Pancreas (tissue), 10 donors: ENCODE measurements at regions not wholly inside any gene's neighbourhood (a gene's known extent, or its start where the extent isn't known, plus 50 kb on each side); places are given as distances from the start of the nearest gene placed in this dataset.

Source experiments
- ATAC-seq, 4 donors: fragments of 200-7000 bp; cut with Tn5 transposase; one replicate each; pipeline versions ENCODE4 v1.8.0 to v1.9.1; 2020; ENCODE audit warnings: mild to moderate bottlenecking in 4 of 4, moderate library complexity in 4 of 4
- DNase-seq, 6 donors: peaks; one replicate each; pipeline ENCODE4 v3.0.0-alpha.2; 2020
- FAIRE-seq: peaks from 2 replicates; lab custom pipeline; 2012; peaks lifted over from hg19 to GRCh38; lab: Jason Lieb, UNC
- H3K27ac ChIP-seq, 4 donors: fragments of 200-600 bp; sonication (generic); 1 replicate in 3 of 4; 2 replicates in 1 of 4; pipeline versions ENCODE4 v1.5.0 to v1.8.0; 2020
- H3K27me3 ChIP-seq, 4 donors: fragments of 200-600 bp; one replicate each; pipeline ENCODE4 v1.8.0; 2021
- H3K36me3 ChIP-seq, 3 donors: fragments of 200-600 bp; sonication (generic) in 1 of 3; one replicate each; pipeline versions ENCODE4 v1.5.0 to v1.8.0; 2020 to 2021
- H3K4me1 ChIP-seq, 3 donors: fragments of 200-600 bp; one replicate each; pipeline ENCODE4 v1.8.0; 2021
- H3K4me3 ChIP-seq, 4 donors: fragments of 200-600 bp; sonication (generic) in 2 of 4; one replicate each; pipeline versions ENCODE4 v1.5.0 to v1.8.0; 2020 to 2021
- H3K9me3 ChIP-seq, 4 donors: fragments of 200-600 bp; one replicate each; pipeline ENCODE4 v1.8.0; 2021
- WGBS, 2 donors: extraction: QIAGEN DNeasy Blood & Tissue Kit; methylation state at CpG; one replicate each; pipeline ENCODE4 v1.1.7; 2013; 5-methylcytosine and 5-hydroxymethylcytosine counted together
- intact Hi-C, 3 donors: fragments of 100-400 bp; cut with DNase I; formaldehyde crosslinking; loops; one replicate each; pipeline versions ENCODE4 v1.11.1 to v1.14.2; 2022
- TF ChIP-seq, protein P1 (sequence below), 4 donors: fragments of 200-600 bp; sonication (generic) in 3 of 4; IDR thresholded peaks; one replicate each; pipeline versions ENCODE4 v1.5.0 to v1.8.0; 2021; ENCODE audit warnings: antibody characterized with exemption in 4 of 4
- donor health status: healthy with polysubstance abuse.
- donor health status: DM: no; HTN: no; CAD: no; lungs with moderate emphysema.
- donor health status: DM: no; HTN: no; CAD: no.
- donor health status: control.
- donor health status: control.
- donor health status: Bipolar disorder and iron deficiency.
- donor health status: DM: yes; HTN: yes; CAD: no.
- donor health status: DM: no; HTN: no; CAD: no.
- donor health status: DM: no; HTN: no; CAD: no.
- donor health status: DM: yes; HTN: yes; CAD: no.

DNA sequence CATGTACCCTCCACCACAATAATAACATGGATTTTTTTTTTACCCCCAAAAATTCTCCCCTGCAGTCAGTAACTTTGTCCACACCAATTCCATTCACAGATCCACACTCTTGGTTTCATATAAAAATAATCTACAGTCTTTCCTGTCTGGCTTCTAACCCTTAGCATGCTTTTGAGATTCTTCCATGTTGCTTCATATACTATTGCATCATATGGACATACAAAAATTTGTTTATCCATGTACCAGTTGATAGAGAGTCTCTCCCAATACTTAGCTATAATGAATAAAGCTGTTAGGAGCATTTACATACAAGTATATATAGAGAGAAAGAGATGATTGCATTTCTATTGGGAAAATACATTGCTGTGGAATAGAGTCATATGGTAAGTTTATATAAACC, 575.0 kb downstream of the XPNPEP1 start:
- H3K27ac ChIP-seq = no peak overlapping the region
- TF ChIP-seq, protein P1, sequence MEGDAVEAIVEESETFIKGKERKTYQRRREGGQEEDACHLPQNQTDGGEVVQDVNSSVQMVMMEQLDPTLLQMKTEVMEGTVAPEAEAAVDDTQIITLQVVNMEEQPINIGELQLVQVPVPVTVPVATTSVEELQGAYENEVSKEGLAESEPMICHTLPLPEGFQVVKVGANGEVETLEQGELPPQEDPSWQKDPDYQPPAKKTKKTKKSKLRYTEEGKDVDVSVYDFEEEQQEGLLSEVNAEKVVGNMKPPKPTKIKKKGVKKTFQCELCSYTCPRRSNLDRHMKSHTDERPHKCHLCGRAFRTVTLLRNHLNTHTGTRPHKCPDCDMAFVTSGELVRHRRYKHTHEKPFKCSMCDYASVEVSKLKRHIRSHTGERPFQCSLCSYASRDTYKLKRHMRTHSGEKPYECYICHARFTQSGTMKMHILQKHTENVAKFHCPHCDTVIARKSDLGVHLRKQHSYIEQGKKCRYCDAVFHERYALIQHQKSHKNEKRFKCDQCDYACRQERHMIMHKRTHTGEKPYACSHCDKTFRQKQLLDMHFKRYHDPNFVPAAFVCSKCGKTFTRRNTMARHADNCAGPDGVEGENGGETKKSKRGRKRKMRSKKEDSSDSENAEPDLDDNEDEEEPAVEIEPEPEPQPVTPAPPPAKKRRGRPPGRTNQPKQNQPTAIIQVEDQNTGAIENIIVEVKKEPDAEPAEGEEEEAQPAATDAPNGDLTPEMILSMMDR (IDR thresholded peaks at IDR 0.05) = no peak
- ATAC-seq (no peak), FAIRE-seq (no peak), DNase-seq (no peak)
- intact Hi-C loops = no loop called here
- no peak overlapping the region for H3K4me3 ChIP-seq
- H3K4me1 ChIP-seq = no peaks in the 10 kb centered on the region
- H3K9me3 ChIP-seq = no peaks in the 10 kb centered on the region
- no peaks in the 10 kb centered on the region for H3K36me3 ChIP-seq
- H3K27me3 ChIP-seq = no peaks in the 10 kb centered on the region

DNA sequence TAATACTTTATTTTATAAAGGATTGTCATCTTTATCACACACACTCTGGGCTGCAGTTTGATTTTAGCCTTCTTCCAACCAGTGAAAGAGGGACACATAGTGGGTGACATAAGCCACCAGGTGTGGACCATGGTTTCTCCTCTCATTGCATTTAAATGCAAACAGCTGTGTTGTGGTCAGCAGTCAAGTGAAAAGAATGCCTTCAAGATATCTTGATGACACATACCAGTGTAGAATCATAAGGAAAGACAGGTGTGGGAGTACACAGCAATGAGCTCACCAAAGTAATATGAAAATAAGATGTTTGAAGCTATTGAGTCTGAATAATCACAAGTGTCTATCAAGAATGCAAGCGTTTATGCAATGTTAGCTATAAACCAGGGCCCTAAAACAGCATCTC, 580.0 kb downstream of the XPNPEP1 start:
- 66 to 67% methylated on average over 1 of the region's 1 CpG for WGBS, 2 donors
- ATAC-seq = no peak

DNA sequence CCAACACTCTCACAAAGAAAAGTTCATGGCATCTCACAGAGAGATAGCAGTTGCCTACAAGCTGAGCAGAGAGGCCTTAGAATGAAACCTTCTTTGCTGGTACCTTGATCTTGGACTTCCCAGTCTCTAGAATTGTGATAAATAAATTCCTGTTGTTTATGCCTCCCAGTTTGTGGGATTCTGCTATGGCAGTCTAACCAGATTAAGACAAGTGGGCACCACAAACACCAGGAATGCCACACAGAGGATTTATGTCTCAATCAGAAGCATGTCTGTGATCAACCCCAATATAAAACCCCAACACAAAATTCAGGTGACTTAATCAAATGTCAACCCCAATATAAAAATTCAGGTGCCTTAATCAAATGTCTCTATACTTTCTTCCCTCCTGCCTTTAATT, 581.3 kb downstream of the XPNPEP1 start:
- FAIRE-seq (no peak), DNase-seq (no peak), ATAC-seq (no peak)
- intact Hi-C loops = no loop called here
- Histone ChIP-seq H3K36me3 (no peaks in the 10 kb centered on the region), H3K9me3 (no peaks in the 10 kb centered on the region), H3K27me3 (no peaks in the 10 kb centered on the region), H3K27ac (no peak overlapping the region), H3K4me3 (no peak overlapping the region), H3K4me1 (no peaks in the 10 kb centered on the region)
- TF ChIP-seq, protein P1 (IDR thresholded peaks at IDR 0.05) = no peak

More for the DNA sequence above, 580.0 kb downstream of the XPNPEP1 start:
- no peaks in the 10 kb centered on the region for H3K36me3 ChIP-seq
- H3K27ac ChIP-seq = no peak overlapping the region
- no peaks in the 10 kb centered on the region for H3K4me1 ChIP-seq
- TF ChIP-seq, protein P1 (IDR thresholded peaks at IDR 0.05) = no peak
- intact Hi-C loops = no loop called here
- H3K9me3 ChIP-seq = no peaks in the 10 kb centered on the region
- H3K4me3 ChIP-seq = no peak overlapping the region
- DNase-seq = no peak
- FAIRE-seq = no peak
- no peaks in the 10 kb centered on the region for H3K27me3 ChIP-seq

DNA sequence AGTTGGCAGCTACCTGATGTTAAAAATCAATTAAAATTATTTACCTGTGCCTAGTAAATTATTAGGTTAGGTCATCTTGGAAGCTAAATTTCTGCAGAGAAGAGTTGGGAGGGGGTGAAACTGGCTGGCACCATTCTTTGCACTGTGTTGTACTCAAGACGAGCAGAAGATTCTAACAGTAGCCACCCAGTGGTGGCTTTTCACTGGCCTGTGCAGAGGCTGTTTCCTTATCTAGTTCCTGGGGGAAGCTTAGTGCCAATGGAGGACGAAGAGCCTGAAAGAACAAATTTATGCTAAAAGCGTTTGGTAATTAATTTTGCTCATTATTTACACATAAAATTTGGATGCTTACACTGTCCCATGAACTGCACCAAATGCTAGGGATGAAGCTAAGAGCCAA, 595.3 kb downstream of the XPNPEP1 start:
- Histone ChIP-seq H3K4me1 (no peaks in the 10 kb centered on the region), H3K4me3 (no peak overlapping the region), H3K27ac (no peak overlapping the region), H3K9me3 (no peaks in the 10 kb centered on the region), H3K27me3 (no peaks in the 10 kb centered on the region), H3K36me3 (no peaks in the 10 kb centered on the region)
- WGBS, 2 donors = 52 to 63% methylated on average over 3 of the region's 3 CpGs
- TF ChIP-seq, protein P1 (IDR thresholded peaks at IDR 0.05) = no peak
- ATAC-seq (no peak), FAIRE-seq (no peak), DNase-seq (no peak)
- intact Hi-C loops = no loop called here

DNA sequence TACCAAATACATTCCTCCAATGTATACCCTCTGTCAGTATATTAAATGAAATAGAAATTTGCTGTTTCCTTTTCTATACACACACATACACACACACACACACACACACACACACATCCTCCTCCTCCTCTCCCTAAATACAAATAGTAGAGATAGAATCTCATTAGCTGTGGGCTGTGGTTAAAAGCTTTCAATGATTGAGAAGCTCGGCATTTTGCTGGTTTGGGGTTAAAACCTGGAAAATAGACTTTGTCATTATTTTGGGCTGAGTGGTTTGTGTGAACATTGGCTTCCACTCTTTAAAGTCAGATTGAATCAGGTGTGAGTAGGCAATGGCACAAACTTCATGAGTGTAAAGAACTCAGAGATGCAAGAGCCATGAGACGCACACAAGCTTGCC, 596.0 kb downstream of the XPNPEP1 start:
- TF ChIP-seq, protein P1 (IDR thresholded peaks at IDR 0.05) = no peak
- Histone ChIP-seq H3K27me3 (no peaks in the 10 kb centered on the region), H3K4me3 (no peak overlapping the region), H3K4me1 (no peaks in the 10 kb centered on the region), H3K27ac (no peak overlapping the region), H3K9me3 (no peaks in the 10 kb centered on the region), H3K36me3 (no peaks in the 10 kb centered on the region)
- ATAC-seq (no peak), FAIRE-seq (no peak), DNase-seq (no peak)
- intact Hi-C loops = no loop called here
- WGBS, 2 donors = 83 to 90% methylated on average over 2 of the region's 2 CpGs
